ENCODE measurements at regions not wholly inside any gene's neighbourhood (a gene's known extent, or its start where the extent isn't known, plus 50 kb on each side); places are given as distances from the start of the nearest gene placed in this dataset.

GRCh38 chr20:48003021-48003420, 217.7 kb upstream of the SULF2 start:
- no peak for TF ChIP-seq CTCF (IDR thresholded peaks at IDR 0.05)
- no peak for TF ChIP-seq POLR2A (IDR thresholded peaks at IDR 0.05)
